HEK293T (cell line): ENCODE measurements at regions not wholly inside any gene's neighbourhood (a gene's known extent, or its start where the extent isn't known, plus 50 kb on each side); places are given as distances from the start of the nearest gene placed in this dataset.

Source experiments
- ARNT ChIP-seq: fragments of 450-650 bp; IDR thresholded peaks from 2 replicates; pipeline ENCODE4 v1.6.1; 2017; ENCODE audit warnings: mild to moderate bottlenecking
- BHLHE40 ChIP-seq: fragments of 450-650 bp; IDR thresholded peaks from 2 replicates; pipeline ENCODE4 v1.6.1; 2016; ENCODE audit warnings: mild to moderate bottlenecking, moderate library complexity, borderline replicate concordance
- CTBP1 ChIP-seq: fragments of 450-650 bp; IDR thresholded peaks from 2 replicates; pipeline ENCODE4 v1.6.1; 2016; ENCODE audit warnings: borderline replicate concordance
- FOXA1 ChIP-seq: fragments of 450-650 bp; IDR thresholded peaks from 2 replicates; pipeline ENCODE4 v1.6.1; 2016; ENCODE audit warnings: mild to moderate bottlenecking
- FOXK2 ChIP-seq: fragments of 450-650 bp; IDR thresholded peaks from 2 replicates; pipeline ENCODE4 v1.6.1; 2016; ENCODE audit warnings: mild to moderate bottlenecking
- FOXM1 ChIP-seq: fragments of 450-650 bp; IDR thresholded peaks from 2 replicates; pipeline ENCODE4 v1.6.1; 2017; ENCODE audit warnings: mild to moderate bottlenecking, borderline replicate concordance
- HDGF ChIP-seq: fragments of 450-650 bp; IDR thresholded peaks from 2 replicates; pipeline ENCODE4 v1.6.1; 2017; ENCODE audit warnings: antibody characterized with exemption, borderline replicate concordance
- SP1 ChIP-seq: fragments of 450-650 bp; IDR thresholded peaks from 2 replicates; pipeline ENCODE4 v1.6.1; 2017
- SUZ12 ChIP-seq: fragments of 450-650 bp; IDR thresholded peaks from 2 replicates; pipeline ENCODE4 v1.6.1; 2016; ENCODE audit warnings: mild to moderate bottlenecking
- TARDBP ChIP-seq: fragments of 450-650 bp; IDR thresholded peaks from 2 replicates; pipeline ENCODE4 v1.6.1; 2016
- ZNF384 ChIP-seq: fragments of 450-650 bp; IDR thresholded peaks from 2 replicates; pipeline ENCODE4 v1.6.1; 2016

DNA sequence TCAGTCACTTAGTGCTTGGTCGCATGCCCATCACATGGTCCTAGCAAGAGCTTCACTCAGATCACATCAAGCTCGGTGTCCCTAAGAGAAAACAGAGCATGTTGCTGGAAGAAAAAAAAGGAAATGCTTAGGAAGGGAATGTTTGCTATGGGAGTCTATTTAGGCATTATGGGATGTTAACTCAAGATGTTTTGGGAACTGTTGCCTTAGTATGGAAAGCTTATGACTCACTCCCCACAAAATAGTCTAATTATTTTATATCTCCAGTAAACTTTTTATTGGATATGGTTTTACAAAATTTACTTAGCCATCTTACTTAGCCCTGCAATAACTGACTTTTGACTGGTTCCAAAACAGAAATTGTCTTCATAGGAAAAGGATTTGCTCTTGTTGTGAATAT, 439.5 kb upstream of the ZEB2 start:
- no peak for TF ChIP-seq FOXM1
- TF ChIP-seq ARNT, result no peak
- TF ChIP-seq FOXA1, result no peak
- TF ChIP-seq SP1, result no peak
- TF ChIP-seq BHLHE40, result no peak
- TF ChIP-seq SUZ12, result no peak
- TF ChIP-seq TARDBP, result no peak
- no peak for TF ChIP-seq CTBP1
- TF ChIP-seq FOXK2, result no peak
- no peak for TF ChIP-seq HDGF
- TF ChIP-seq ZNF384, result no peak
